Neuronal stem cell (in vitro differentiated cells): ENCODE measurements at regions not wholly inside any gene's neighbourhood (a gene's known extent, or its start where the extent isn't known, plus 50 kb on each side); places are given as distances from the start of the nearest gene placed in this dataset.
A peak's percentile ranks its signal among the peaks of the same experiment; 100 is the strongest.

Experiments used
- DNase-seq: peaks from one replicate; pipeline ENCODE4 v3.0.0-alpha.2; 2013; ENCODE audit warnings: low spot score
- H2AFZ ChIP-seq: one replicate; pipeline ENCODE4 v1.6.1; 2013; ENCODE audit warnings: mild to moderate bottlenecking, low read length, inconsistent platforms
- H2AK5ac ChIP-seq: 2 replicates; pipeline ENCODE4 v1.6.1; 2013; ENCODE audit warnings: low read depth, mild to moderate bottlenecking, inconsistent platforms, low read length, moderate library complexity, mixed read lengths
- H2BK120ac ChIP-seq: 2 replicates; pipeline ENCODE4 v1.6.1; 2013; ENCODE audit warnings: low read depth, mild to moderate bottlenecking, inconsistent platforms, low read length, moderate library complexity, mixed read lengths
- H2BK12ac ChIP-seq: one replicate; pipeline ENCODE4 v1.6.1; 2013; ENCODE audit warnings: low read length, inconsistent platforms
- H2BK15ac ChIP-seq: 2 replicates; pipeline ENCODE4 v1.6.1; 2013; ENCODE audit warnings: mild to moderate bottlenecking, low read length, inconsistent platforms, mixed read lengths
- H2BK5ac ChIP-seq: one replicate; pipeline ENCODE4 v1.6.1; 2013; ENCODE audit warnings: inconsistent platforms, mild to moderate bottlenecking, low read length, moderate library complexity
- H3K14ac ChIP-seq: one replicate; pipeline ENCODE4 v1.6.1; 2013; ENCODE audit warnings: low read length, inconsistent platforms
- H3K18ac ChIP-seq: 2 replicates; pipeline ENCODE4 v1.6.1; 2013; ENCODE audit warnings: low read length, inconsistent platforms
- H3K23ac ChIP-seq: 2 replicates; pipeline ENCODE4 v1.6.1; 2013; ENCODE audit warnings: low read depth, mild to moderate bottlenecking, mixed read lengths, low read length, inconsistent platforms; ENCODE audit not compliant: poor library complexity
- H3K27ac ChIP-seq: replicated peaks from 3 replicates; pipeline ENCODE4 v1.5.1; 2013; ENCODE audit warnings: low read length, inconsistent platforms
- H3K27me3 ChIP-seq, 3 experiments: 2 replicates each; pipeline ENCODE4 v1.6.1; 2013; ENCODE audit warnings: low read length in 3 of 3, mild to moderate bottlenecking in 2 of 3, inconsistent platforms in 1 of 3, low read depth in 1 of 3, mixed read lengths in 1 of 3, moderate library complexity in 1 of 3; ENCODE audit not compliant: control insufficient read depth in 3 of 3, insufficient read depth in 3 of 3
- H3K36me3 ChIP-seq, 2 donors: replicated peaks in 1 of 2; 2 replicates each; pipeline ENCODE4 v1.6.1; 2013; ENCODE audit warnings: low read length in 2 of 2; ENCODE audit not compliant: control insufficient read depth in 2 of 2, insufficient read depth in 2 of 2
- H3K4ac ChIP-seq: 2 replicates; pipeline ENCODE4 v1.6.1; 2013; ENCODE audit warnings: inconsistent platforms, mild to moderate bottlenecking, low read length, moderate library complexity
- H3K4me1 ChIP-seq, 2 donors: 1 replicate in 1 of 2; 2 replicates in 1 of 2; pipeline ENCODE4 v1.6.1; 2013; ENCODE audit warnings: low read length in 2 of 2, low read depth in 1 of 2; ENCODE audit not compliant: control insufficient read depth in 2 of 2, insufficient read depth in 1 of 2
- H3K4me2 ChIP-seq: one replicate; pipeline ENCODE4 v1.6.1; 2013; ENCODE audit warnings: mild to moderate bottlenecking, low read length, inconsistent platforms; ENCODE audit not compliant: insufficient read depth, poor library complexity, severe bottlenecking
- H3K4me3 ChIP-seq, 2 donors: 2 replicates each; pipeline ENCODE4 v1.5.1; 2013; ENCODE audit warnings: low read length in 2 of 2, mild to moderate bottlenecking in 2 of 2, inconsistent platforms in 1 of 2, moderate library complexity in 1 of 2
- H3K79me1 ChIP-seq: one replicate; pipeline ENCODE4 v1.6.1; 2013; ENCODE audit warnings: low read depth, mild to moderate bottlenecking, inconsistent platforms, low read length, moderate library complexity
- H3K9ac ChIP-seq: one replicate; pipeline ENCODE4 v1.6.1; 2013; ENCODE audit warnings: mild to moderate bottlenecking, low read depth, low read length, inconsistent platforms; ENCODE audit not compliant: poor library complexity
- H3K9me3 ChIP-seq, 2 donors: replicated peaks in 1 of 2; 2 replicates each; pipeline versions ENCODE3 to v1.6.1; 2013; ENCODE audit warnings: low read length in 2 of 2, mild to moderate bottlenecking in 2 of 2, inconsistent platforms in 1 of 2, low read depth in 1 of 2, mixed read lengths in 1 of 2, moderate library complexity in 1 of 2; ENCODE audit not compliant: control insufficient read depth in 2 of 2, insufficient read depth in 1 of 2
- H4K8ac ChIP-seq: one replicate; pipeline ENCODE4 v1.6.1; 2013; ENCODE audit warnings: low read depth, mild to moderate bottlenecking, inconsistent platforms, low read length, moderate library complexity
- H4K91ac ChIP-seq: one replicate; pipeline ENCODE4 v1.6.1; 2013; ENCODE audit warnings: low read length, low read depth, mild to moderate bottlenecking, inconsistent platforms; ENCODE audit not compliant: poor library complexity
- WGBS, 2 donors: extraction: QIAGEN DNeasy Blood & Tissue Kit; methylation state at CpG; one replicate each; pipeline ENCODE4 v1.1.7; 2013; ENCODE audit warnings: missing lambda C conversion rate in 2 of 2, mixed read lengths in 1 of 2; ENCODE audit not compliant: insufficient read length in 2 of 2, insufficient replicate concordance in 1 of 2; ENCODE audit errors: extremely low coverage in 2 of 2; 5-methylcytosine and 5-hydroxymethylcytosine counted together

DNA sequence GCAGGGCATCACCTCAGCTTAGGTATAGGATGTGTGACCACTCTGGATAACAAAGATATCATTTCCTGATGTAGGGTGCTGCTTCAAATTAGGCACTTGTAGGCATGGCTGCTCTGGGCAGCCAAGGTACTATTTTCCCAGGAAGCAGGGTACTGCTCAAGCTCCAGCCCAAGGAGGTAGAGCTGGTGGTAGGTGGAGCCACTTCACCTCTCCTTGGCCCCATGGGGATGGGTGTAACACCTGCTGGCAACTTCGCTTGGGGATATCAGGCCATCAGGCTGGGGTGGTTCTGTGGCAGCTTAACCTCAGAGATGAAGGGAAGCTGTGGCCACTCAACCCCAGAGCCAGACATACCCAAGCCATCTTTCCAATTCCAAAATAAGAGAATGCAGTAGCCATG is 147.1 kb upstream of the IGF1R start:
- Histone ChIP-seq H2BK5ac (no peak overlapping the region), H3K23ac (no peak overlapping the region), H3K79me1 (no peaks in the 10 kb centered on the region), H2BK120ac (no peak overlapping the region), H3K9ac (no peak overlapping the region), H3K9me3 (peaks cover 0 to 5% of the 10 kb centered on the region in 2 donors), H4K91ac (no peak overlapping the region), H3K36me3 (no peaks in the 10 kb centered on the region), H3K4me2 (no peak overlapping the region), H3K4me1 (peaks cover 0 to 2% of the 10 kb centered on the region in 2 donors), H3K4me3 (no peak overlapping the region), H2AK5ac (no peak overlapping the region), H3K27me3 (peaks cover 0 to 13% (median 0%) of the 10 kb centered on the region in 3 experiments), H4K8ac (no peak overlapping the region), H3K27ac (no peak overlapping the region), H3K14ac (no peak overlapping the region), H3K4ac (no peak overlapping the region), H2AFZ (no peak overlapping the region), H2BK15ac (no peak overlapping the region), H2BK12ac (no peak overlapping the region), H3K18ac (no peak overlapping the region)
- no peak for DNase-seq
- no CpG with 5 or more reads among the region's 1 CpG for WGBS, 2 donors

DNA sequence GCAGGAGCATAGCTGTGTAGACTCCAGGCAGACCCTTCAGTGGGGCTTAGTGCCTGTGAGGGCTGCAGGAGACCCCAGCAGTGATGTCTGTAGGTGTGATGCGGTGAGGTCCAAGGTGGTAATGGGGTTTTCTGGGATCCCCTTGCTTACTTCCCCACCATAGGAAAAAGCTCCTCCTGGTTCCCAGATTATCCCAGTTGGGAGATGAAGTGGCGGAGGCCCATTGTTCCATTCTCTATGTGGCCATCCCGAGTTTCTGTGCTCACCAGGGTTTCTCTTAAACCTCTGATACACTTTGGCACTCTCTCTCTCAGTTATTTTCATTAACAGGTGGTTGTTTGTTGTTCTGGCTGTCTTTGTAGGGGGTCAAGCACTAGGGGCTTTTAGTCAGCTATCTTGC is 146.7 kb upstream of the IGF1R start:
- no peaks in the 10 kb centered on the region for H3K79me1 ChIP-seq
- H3K4me2 ChIP-seq, result no peak overlapping the region
- H2AFZ ChIP-seq, result no peak overlapping the region
- H2BK15ac ChIP-seq, result no peak overlapping the region
- H3K23ac ChIP-seq, result no peak overlapping the region
- no peak overlapping the region for H3K14ac ChIP-seq
- no peak overlapping the region for H2AK5ac ChIP-seq
- no peak overlapping the region for H3K9ac ChIP-seq
- H3K4ac ChIP-seq, result no peak overlapping the region
- no peak overlapping the region for H3K27ac ChIP-seq
- no peak overlapping the region for H4K8ac ChIP-seq
- H3K9me3 ChIP-seq, result peaks cover 0 to 5% of the 10 kb centered on the region in 2 donors
- no peak for DNase-seq
- peaks cover 0 to 2% of the 10 kb centered on the region in 2 donors for H3K4me1 ChIP-seq
- no peaks in the 10 kb centered on the region for H3K36me3 ChIP-seq
- no peak overlapping the region for H3K18ac ChIP-seq
- H3K27me3 ChIP-seq, result peaks cover 0 to 13% (median 0%) of the 10 kb centered on the region in 3 experiments
- no CpG with 5 or more reads among the region's 3 CpGs for WGBS, 2 donors
- H2BK12ac ChIP-seq, result no peak overlapping the region
- no peak overlapping the region for H2BK120ac ChIP-seq
- H4K91ac ChIP-seq, result no peak overlapping the region
- H2BK5ac ChIP-seq, result no peak overlapping the region
- no peak overlapping the region for H3K4me3 ChIP-seq

DNA sequence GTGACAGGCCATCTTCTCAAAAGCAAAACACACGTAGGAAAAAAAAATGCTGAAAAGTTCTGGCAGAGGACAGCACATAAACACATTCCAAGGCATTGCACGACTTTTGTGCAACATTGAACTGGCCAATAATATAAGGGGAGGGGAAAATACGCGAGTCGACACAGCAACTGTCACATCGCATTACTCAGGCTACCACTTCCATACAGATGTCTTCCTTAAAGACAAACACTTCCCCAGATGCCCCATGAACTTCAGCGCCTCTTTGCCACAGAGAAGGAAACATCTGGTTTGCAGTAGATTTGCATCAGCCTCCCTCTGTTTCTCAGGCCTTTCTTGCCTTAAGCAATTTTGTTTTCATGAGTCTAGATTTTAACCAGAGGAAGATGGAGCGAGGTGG is 144.4 kb upstream of the IGF1R start:
- Histone ChIP-seq H2BK15ac (no peak overlapping the region), H3K4me2 (no peak overlapping the region), H3K14ac (no peak overlapping the region), H3K4ac (no peak overlapping the region), H2AK5ac (no peak overlapping the region), H4K8ac (no peak overlapping the region), H3K23ac (no peak overlapping the region), H2BK5ac (no peak overlapping the region), H3K9ac (no peak overlapping the region), H3K9me3 (peaks cover 0 to 5% of the 10 kb centered on the region in 2 donors), H3K27me3 (peaks cover 0 to 13% (median 0%) of the 10 kb centered on the region in 3 experiments), H3K18ac (no peak overlapping the region), H4K91ac (no peak overlapping the region), H2BK12ac (no peak overlapping the region), H2AFZ (no peak overlapping the region), H3K79me1 (no peaks in the 10 kb centered on the region), H3K36me3 (no peaks in the 10 kb centered on the region), H3K4me3 (no peak overlapping the region), H2BK120ac (no peak overlapping the region), H3K27ac (no peak overlapping the region), H3K4me1 (peaks cover 0 to 2% of the 10 kb centered on the region in 2 donors)
- DNase-seq, result no peak
- no CpG with 5 or more reads among the region's 8 CpGs for WGBS, 2 donors

DNA sequence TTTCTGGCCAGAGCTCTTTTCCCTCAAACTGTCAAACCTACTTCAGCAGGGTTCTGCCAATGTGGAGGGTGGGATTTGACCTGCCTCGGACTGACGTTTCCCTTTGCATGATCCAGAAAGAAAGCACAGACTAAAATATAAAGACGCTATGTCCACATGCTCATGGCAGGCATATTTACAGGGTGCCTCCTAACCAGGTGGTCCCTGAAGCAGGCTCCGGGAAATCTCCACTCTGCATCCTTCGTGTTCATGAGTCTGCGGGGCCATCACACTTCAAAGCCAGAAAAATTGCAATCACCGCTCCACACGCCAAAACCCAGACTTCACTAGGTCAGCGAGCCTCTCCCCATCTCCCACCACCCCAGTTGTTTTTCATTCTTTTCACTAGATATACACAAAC is 143.3 kb upstream of the IGF1R start:
- no peak for DNase-seq
- H3K27me3 ChIP-seq, result peaks cover 0 to 13% (median 0%) of the 10 kb centered on the region in 3 experiments
- H4K8ac ChIP-seq, result no peak overlapping the region
- no peak overlapping the region for H4K91ac ChIP-seq
- no peak overlapping the region for H2AK5ac ChIP-seq
- no peaks in the 10 kb centered on the region for H3K36me3 ChIP-seq
- no peak overlapping the region for H3K4ac ChIP-seq
- H3K23ac ChIP-seq, result no peak overlapping the region
- peak overlapping the region; percentile 19 for H3K18ac ChIP-seq
- no peak overlapping the region for H3K4me3 ChIP-seq
- H2BK120ac ChIP-seq, result no peak overlapping the region
- no peak overlapping the region for H2BK15ac ChIP-seq
- H3K9ac ChIP-seq, result no peak overlapping the region
- no peaks in the 10 kb centered on the region for H3K79me1 ChIP-seq
- H3K14ac ChIP-seq, result no peak overlapping the region
- no peak overlapping the region for H3K4me2 ChIP-seq
- H3K9me3 ChIP-seq, result peaks cover 0 to 5% of the 10 kb centered on the region in 2 donors
- peaks cover 0 to 2% of the 10 kb centered on the region in 2 donors for H3K4me1 ChIP-seq
- no peak overlapping the region for H3K27ac ChIP-seq
- no peak overlapping the region for H2BK5ac ChIP-seq
- H2AFZ ChIP-seq, result no peak overlapping the region
- no peak overlapping the region for H2BK12ac ChIP-seq
- WGBS, 2 donors, result no CpG with 5 or more reads among the region's 9 CpGs
